NCI-H1417 (cell line): ENCODE measurements at regions not wholly inside any gene's neighbourhood (a gene's known extent, or its start where the extent isn't known, plus 50 kb on each side); places are given as distances from the start of the nearest gene placed in this dataset.

Experiments used
- DNase-seq, 3 experiments: peaks; one replicate each; lab custom pipeline; 2025; lab: John Stamatoyannopoulos, UW

DNA sequence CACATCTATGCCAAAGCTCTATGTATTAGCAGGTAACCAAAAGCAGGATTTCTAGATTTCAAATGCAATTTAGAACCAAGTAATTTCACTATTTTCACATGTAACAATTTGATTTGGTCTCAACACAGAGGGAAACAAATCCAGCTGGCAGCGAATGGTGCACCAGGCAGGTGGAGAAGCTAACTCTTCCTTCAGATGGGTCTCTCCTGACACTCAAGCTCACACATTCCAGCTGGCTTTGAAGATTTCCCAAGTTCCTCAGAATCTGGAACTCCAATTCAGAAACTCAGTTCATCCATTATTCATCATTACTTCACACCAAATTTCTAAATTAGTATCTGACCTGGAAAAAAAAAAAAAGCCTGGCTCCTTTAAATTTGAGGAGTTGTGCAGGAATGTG lies 318.1 kb upstream of the NECTIN3 start:
- DNase-seq, result no peak

DNA sequence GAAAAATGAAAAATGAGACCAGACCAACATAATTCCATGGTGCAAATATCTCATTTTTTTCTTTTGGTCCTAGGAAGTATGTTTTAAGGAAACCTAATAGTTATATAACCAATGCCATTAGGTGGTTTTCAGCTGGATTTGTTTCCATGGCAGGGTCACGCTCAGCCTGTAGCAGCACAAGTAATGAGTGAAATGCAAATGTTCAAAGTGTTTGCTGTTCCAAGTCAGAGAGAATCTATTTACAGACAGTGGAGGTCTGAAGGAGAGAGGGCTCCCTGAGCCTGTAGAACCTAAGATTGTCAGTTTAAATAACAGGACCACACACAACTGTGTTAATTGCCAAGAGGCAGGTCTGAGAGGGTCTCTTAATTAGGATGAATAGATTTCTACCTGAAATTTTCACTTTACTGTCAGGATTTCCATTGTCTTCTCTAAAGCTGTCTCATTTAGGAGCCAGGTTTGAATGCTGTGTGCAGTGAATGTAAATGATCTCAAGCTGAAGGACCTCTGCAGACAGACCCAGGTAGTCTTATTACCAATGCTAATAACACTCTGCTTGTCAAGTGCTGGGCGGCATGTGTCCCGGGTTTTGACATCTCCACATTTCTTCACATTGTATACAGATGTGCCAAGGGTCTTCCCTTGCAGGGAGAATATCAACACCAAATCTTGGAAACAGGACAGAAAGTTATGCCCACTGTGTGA lies 317.3 kb upstream of the NECTIN3 start:
- DNase-seq, result peak; percentile 22 to 62 (median 30)

DNA sequence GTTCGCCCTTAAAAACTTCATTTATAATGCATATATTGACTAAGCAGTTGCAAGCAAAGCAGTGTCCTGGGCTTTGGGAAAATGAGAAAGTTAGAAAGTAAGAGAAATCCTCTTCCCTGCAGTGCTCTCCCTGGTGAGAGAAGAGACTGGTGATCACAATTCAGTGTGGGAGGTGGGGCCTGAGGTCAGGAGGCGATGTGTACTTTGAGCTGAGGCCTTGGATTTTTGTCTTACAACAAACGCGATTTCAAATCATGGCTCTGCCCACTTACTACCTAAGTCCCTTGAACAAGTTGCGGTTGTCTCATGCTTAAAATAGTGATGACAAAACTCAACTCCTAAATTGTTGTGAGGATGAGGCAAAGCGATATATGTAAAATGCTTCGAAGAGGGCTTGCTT lies 316.3 kb upstream of the NECTIN3 start:
- no peak for DNase-seq

DNA sequence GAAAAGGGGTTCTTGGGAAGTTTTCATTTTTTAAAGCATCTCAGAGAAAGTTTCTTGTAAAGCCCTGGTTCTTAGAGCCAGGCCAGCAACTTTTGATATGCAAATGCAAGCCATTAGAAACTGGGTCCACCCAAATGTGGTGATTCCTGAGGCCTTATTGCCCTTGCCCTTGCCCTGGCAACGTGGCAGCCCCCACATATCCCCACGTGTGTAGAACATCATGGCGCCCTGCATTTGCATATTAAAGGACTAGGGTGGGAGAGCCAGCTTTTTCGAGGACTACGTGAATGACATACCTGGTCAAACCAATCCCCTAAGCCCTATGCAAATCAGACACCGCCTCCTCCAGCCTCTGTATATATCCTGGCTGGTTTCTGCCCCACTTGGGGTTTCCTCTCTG lies 314.9 kb upstream of the NECTIN3 start:
- no peak for DNase-seq

DNA sequence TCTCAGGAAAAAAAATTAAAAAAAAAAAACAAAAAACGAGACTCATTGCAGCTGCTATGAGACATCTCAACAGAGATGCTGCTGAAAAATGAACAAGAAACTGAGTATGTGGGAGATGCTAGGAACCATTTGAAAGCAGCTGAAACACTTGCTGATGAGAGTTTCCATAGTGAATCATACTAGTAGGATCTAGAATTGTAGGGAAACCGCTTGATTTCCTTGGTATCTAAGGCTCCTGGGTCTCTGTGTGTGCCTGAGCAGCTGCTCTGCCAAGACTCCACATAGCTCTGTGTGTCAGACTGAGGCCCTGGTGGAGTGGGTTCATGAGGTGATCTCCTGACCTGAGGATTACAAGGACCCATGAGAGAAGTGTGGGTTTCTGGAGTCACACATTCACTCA lies 313.4 kb upstream of the NECTIN3 start:
- DNase-seq, result no peak

DNA sequence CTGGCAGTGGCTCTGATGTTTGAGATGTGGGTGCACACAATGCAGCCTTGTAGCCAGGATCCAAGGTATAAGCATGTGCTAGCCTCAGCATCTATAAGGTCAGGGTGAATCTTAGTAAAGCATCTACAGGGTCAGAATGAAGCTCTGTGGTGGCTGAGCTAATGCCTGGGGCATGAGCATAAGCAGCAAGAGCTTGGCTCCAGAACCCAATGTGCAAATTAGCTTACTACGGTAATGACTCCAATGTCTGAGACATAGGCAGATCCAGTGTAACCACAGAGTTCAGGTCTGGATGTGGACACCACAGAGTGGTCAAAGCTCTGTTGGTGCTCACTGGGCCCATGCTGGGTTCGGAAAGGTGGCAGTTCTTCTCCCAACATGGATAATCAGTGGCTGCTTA lies 304.5 kb upstream of the NECTIN3 start:
- DNase-seq, result no peak

DNA sequence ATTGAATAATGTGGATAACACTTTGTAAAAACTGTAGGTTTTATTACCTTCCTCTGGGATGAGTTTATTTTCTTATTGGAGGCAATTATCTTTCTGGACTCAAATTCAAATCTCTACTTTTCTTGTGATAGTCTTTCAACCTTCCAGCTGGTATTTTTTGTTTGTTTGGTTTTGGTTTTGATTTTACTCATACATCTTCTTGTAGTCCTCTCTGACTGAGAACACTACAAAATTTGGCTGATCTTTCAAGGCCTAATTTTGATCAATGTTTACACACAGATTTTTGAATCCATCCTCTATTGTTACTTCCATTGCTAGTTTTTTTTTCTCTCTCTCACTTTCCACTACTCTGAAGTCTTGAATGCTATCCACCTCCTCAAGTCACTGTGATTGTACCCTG lies 303.8 kb upstream of the NECTIN3 start:
- DNase-seq, result no peak

DNA sequence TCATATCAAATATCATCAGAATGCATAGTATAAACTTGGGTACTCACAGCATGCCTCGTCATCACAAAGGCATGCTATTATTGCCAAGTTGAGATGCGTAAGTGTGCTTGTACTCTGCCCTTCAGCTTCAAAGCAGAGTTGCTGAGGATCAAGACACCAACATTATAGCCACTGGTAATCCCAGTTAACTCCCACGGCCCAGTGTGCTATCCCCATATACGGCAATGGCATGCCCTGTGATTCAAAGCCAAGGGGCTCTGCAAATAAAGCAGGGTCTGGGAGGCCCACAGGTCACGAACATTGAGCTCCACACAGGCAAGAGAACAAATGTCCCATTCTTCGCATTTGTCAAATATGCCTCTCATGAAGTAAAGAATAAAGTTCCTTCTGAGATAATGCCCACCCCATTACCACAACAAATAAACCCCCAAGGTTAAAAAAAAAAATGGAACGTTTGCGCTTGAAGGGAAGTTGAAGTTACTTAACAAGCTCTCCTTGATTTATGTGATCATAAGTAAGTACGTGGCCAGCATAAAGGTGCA lies 298.1 kb upstream of the NECTIN3 start:
- DNase-seq, result no peak

DNA sequence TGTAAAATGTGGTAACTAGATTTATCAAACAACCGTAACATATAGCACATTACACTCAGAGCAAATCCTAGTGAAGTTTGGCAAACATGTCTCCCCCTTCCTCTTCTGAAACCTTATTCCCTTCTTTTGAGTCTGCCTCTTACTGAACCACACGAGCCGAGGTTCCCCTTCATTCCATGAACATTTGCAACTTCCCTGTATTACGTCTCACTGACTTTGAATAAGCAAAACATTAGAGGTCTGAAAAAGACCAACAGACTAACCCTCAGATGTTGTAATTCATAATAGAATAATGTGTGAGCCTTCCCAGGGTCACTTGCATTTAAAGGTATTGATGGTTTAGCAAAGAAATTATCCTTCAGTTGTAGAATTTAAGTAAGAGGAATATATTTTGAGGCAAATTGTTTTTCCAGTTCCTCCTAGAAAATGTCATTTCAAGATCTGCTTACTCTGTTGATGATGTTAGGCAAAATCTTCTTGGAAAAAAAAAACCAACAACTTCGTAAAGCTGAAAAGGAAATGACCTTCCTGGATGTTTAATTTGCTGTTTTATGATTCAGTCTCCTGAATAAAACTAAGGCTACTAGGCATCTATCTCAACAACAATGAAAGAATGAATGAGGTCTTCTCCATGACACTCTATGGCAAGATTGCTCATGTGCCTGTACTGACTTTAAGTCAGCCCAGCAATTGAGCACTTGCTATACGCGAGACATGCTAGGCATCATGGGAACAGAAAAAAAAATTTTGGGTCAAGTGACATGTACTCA lies 296.9 kb upstream of the NECTIN3 start:
- no peak for DNase-seq

DNA sequence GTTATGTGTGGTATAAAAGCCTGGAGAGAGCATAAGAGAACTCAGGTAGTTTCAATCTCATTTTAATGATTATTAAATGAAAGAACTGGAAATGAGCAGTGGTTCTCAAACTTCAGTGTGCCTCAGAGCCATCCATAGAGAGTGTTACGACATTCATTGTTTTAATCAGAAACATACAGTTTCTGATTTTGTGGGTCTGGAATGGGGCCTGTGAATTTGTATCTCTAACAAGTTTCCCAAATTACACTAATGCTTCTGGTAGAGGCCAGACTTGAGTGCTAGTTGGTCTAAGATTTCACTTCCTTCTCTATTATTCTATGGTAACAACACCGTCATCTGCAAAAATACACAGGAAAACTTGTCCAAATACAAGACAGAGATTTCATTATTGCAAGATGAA lies 292.0 kb upstream of the NECTIN3 start:
- DNase-seq, result no peak

DNA sequence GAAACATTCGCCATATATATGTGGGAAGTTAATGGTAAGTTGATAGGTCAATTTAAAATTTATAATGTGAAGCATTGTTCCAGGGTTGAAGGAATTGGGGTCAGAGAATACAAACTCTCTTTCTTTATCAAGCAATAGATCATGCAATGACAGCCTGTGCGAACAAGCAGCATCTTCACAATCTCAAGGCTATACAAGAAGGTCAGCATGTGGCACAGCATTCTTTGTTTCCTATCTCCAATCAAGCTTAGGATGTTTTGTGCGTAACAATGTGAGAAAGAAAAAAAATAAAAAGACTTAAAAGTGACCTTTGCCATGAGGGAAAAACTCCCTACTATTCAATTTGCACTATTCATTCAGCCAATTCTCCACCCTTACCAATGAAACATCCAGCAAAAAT lies 288.1 kb upstream of the NECTIN3 start:
- no peak for DNase-seq

DNA sequence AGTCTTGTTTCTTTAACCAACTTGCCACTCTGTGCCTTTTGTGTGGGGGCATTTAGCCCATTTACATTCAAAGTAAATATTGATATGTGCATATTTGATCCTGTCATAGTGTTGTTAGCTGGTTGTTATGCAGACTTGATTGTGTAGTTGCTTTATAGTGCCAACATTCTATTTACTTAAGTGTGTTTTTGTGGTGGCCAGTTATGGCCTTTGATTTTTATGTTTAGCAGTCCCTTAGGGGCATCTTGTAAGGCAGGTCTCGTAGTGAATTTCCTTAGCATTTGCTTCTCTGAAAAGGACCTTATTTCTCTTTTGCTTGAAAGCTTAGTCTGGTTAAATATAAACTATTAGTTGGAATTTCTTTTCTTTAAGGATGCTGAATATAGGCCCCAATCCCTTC lies 282.8 kb upstream of the NECTIN3 start:
- DNase-seq, result no peak

DNA sequence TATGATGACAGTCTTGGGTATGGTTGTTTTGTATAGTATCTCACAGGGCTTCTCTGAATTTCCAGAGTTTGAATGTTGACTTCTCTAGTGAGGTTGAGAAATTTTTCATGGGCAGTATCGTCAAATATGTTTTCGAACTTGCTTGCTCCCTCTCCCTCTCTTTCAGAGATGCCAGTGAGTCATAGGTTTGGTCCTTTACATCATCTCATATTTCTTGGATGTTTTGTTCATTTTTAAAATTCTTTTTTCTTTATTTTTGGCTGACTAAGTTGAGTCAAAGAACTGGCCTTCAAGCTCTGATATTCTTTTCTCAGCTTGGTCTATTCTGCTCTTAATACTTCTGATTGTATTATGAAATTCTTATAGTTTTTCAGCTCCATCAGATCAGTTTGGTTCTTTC lies 282.3 kb upstream of the NECTIN3 start:
- no peak for DNase-seq

DNA sequence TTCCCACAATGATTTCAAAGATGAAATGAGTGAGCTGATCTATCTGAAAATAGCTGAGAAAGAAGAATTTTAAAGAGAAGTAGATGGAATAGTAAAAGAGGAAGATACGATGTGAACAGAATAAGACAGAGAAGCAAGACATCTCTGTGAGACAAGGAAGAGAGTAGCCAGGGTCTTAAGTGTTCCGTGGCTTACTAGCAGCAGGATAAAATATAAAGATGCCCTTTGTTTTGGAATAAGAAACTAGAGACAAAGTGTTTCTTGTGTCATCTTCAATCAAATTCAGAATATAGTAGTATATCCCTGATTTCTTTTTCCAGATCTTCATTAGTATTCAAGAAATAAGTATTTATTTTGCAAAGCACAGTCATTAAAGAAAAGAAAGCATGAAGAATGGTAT lies 281.0 kb upstream of the NECTIN3 start:
- DNase-seq, result no peak

DNA sequence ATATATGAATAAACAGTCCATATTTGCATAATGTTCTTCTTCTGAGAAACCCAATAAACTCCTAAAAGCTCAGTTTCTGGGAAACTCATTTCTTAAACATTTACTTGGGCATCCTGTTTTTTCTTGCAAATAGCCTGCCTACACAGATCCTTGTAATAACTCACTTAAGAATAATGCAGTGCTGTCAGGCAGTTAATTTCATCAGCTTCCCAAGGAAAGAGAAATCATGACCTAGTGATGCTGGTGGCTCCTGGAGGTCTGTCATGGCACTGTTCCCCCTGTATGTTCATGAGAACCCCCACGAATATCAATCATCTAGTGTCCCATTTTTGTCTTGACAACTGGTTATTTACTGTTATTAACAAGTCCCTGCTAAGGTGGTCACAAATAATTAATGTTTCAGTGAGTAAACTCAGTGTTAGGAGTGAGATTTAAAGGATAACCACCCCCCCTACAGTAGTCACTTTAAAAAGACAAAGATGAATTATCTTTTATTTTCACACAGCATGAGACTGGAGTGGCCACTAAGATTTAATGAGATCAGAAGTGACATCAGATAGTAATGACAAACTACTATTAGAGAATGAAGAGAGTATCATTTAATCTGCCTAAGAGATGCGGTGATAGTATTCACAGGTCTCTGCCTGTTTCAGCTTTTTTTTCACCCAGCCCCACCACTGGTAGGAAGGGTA lies 279.5 kb upstream of the NECTIN3 start:
- DNase-seq, result peak in 2 of 3 experiments; percentile 35 to 86

DNA sequence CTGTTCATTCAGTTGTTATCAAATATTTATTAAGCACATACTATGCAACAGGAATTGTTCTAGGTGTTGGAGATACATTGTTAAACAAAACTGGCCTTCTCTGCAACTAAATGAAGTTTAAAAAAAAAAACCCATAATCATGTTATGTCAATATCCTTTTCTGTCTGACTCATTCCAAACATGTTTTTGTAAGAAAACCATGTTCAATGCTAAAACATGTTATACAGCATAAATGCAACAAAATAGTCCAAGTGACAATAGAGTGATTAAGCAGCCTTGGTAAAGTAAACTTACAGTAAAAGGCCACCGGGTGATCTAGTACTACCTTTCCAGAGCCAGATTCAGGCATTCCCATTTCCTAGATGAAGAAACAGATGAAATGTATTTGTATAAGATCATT lies 278.0 kb upstream of the NECTIN3 start:
- no peak for DNase-seq

DNA sequence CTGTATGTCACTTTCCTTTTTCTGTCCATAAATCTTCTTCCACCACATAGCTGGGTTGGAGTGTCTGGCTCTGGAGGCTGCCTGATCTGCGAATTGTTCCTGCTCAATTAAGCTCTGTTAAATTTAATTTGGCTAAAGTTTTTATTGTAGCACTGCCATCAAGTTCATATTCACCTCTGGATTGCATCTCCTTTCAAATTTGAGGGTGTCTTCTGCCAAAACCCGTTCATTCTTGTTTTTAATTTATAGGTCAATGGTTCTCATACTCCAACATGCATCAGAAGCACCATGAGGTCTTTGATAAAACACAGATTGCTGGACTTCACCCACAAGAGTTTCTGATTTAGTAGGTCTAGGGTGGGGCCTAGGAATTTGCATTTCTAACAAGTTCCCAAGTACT lies 276.5 kb upstream of the NECTIN3 start:
- DNase-seq, result no peak

DNA sequence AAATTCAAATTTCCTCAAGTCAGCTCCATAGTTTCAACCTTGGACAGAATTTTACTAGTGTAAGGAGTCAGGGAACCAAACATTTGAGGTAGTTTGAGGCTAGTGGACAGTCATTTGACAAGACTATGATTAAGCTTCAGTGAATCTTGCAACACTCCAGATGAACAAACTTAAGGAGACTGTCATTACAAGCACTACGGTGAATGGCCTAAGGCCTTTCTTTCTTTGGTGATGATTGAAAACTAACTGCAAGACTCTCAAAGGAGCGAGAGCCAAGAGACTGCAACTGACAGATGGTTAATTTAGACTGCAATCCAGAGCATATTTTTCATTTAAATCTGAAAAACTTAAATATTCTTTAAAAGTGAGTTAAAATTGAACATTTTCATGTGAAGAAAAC lies 272.3 kb upstream of the NECTIN3 start:
- DNase-seq, result no peak

DNA sequence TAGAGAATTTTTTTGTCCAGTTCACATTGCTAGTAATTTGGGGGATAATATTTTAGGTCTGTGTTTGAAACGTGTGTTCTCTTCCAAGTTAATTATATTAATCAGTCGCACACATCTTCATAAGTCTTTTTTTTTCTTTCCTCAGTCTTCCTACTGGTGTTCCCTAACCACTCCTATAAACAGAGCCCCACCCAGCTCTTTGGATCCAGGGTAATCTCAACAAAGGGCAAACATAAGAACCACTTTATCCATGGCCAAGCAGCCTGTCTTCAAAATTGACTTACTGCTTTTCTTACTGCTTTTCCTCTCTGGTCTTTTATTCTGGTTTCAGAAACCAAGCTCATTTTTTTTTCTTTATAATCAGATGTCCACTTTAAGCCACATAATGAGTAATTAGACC lies 266.8 kb upstream of the NECTIN3 start:
- DNase-seq, result peak in 1 of 3 experiments; percentile 8

DNA sequence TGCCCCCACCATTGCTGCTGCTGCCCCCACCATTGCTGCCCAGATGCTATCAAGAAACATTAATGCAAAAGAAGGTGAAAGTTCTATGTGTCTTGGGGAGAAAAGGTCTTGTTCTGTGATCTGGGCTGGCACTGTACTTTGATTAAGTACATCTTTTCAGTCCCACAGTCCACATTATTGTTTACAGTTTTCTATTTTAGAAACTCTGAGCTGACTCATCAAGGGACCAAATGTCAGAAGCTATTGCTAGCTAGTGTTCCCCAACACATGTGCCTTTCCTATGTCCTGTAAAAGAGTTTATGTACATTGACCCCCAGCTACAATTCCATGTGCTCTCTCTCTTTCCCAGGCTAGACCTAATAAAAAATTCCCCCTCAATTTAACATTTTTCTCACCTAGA lies 264.7 kb upstream of the NECTIN3 start:
- no peak for DNase-seq

DNA sequence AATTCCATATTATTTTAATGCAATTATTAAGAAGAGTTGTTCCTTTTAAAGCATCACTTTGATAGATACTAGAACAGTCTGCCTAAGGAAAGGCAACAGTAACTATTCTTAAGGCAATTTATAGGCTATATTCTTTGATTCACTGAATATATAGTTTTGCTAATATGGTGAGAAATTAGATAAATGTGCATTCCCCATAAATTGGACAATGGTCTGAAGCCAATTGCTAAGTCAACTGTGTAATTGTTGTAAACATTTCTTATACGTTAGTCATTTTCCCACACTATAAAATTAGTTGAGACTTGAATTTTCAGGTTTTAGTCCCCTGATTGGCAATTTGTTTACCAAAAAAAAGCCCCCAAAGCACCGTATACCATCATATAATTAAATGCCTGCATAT lies 263.0 kb upstream of the NECTIN3 start:
- no peak for DNase-seq

DNA sequence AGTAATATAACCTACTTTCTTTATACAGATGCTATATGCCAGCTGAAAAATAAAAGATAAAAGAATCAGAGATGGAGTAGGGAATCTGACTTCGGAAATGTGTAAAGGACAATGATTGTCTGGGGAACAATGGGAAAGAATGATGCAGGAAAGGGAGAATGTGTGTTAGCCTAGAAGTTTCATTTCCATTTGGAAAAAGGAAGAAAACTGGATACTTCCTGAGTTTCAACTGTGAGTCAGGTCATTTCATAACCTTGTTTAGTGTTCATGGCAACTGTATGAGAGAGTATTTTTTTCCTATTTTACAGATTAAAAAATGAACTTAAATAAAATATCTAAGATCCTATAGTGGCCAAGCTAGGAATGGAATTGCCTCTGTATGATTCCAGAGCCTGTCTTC lies 261.3 kb upstream of the NECTIN3 start:
- DNase-seq, result no peak

DNA sequence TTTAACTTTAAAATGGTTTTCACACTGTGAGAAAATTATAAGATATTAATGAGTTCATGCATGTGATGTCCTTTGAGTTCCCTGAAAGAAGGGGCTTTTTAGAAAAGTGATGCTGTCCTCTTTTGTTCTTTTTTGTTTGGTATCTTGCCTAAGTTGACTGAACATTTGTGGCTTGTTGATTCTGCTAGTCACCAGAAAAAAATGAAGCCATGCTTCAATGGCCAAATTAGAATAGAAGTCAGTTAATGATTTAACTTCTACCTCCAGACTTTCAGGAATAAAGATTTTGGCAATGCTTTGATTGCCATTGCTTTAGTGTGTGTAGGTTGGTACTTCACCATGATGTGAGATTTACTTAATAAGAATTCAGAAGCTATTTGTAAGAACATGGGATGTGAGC lies 260.6 kb upstream of the NECTIN3 start:
- no peak for DNase-seq
